SK-N-SH (cell line): ENCODE measurements at regions not wholly inside any gene's neighbourhood (a gene's known extent, or its start where the extent isn't known, plus 50 kb on each side); places are given as distances from the start of the nearest gene placed in this dataset.

Experiments
- CTCF ChIA-PET: fragments of 300-600, 350-600 bp; formaldehyde crosslinking; extraction: SDS; loops from one replicate; lab custom pipeline; 2021; lab: Yijun Ruan, JAX
- POLR2A ChIA-PET: fragments of 350-600 bp; sonication (Branson Sonifier 250); formaldehyde crosslinking; extraction: SDS; loops from one replicate; lab custom pipeline; 2020; ENCODE audit warnings: antibody characterized with exemption, inconsistent platforms; lab: Yijun Ruan, JAX
- DNase-seq: peaks from one replicate; pipeline ENCODE4 v3.0.0; 2012
- H2AFZ ChIP-seq: fragments of 200-600 bp; sonication (generic); 2 replicates; pipeline ENCODE4 v1.8.1; 2016; ENCODE audit warnings: antibody characterized with exemption, mild to moderate bottlenecking, low read depth
- H3F3A ChIP-seq: fragments of 200-600 bp; sonication (generic); replicated peaks from 2 replicates; pipeline ENCODE3; 2016; ENCODE audit warnings: antibody characterized with exemption, mild to moderate bottlenecking; ENCODE audit not compliant: insufficient read depth
- H3K27ac ChIP-seq, 2 experiments: fragments of 200-500 bp in 1 of 2; fragments of 200-600 bp in 1 of 2; sonication (Bioruptor generic) in 1 of 2; sonication (generic), shearing (Covaris generic) in 1 of 2; 2 replicates each; pipeline versions ENCODE4 v1.5.1 to v1.6.1; 2014 to 2016; ENCODE audit warnings: low read depth in 2 of 2, inconsistent platforms in 1 of 2, low read length in 1 of 2, mild to moderate bottlenecking in 1 of 2, mixed read lengths in 1 of 2
- H3K27me3 ChIP-seq: fragments of 200-600 bp; sonication (generic), shearing (Covaris generic); 2 replicates; pipeline ENCODE4 v1.6.1; 2016; ENCODE audit warnings: mixed run types; ENCODE audit not compliant: insufficient read depth
- H3K36me3 ChIP-seq, 2 experiments: fragments of 200-500 bp in 1 of 2; fragments of 200-600 bp in 1 of 2; sonication (Bioruptor generic) in 1 of 2; sonication (generic) in 1 of 2; replicated peaks in 1 of 2; 2 replicates each; pipeline versions ENCODE3 to v1.5.1; 2014 to 2016; ENCODE audit warnings: low read length in 1 of 2, mild to moderate bottlenecking in 1 of 2; ENCODE audit not compliant: insufficient read depth in 2 of 2, control insufficient read depth in 1 of 2
- H3K4me1 ChIP-seq, 2 experiments: fragments of 200-500 bp in 1 of 2; fragments of 200-600 bp in 1 of 2; sonication (Bioruptor generic) in 1 of 2; sonication (generic), shearing (Covaris generic) in 1 of 2; 2 replicates each; pipeline versions ENCODE4 v1.5.1 to v1.6.1; 2014 to 2016; ENCODE audit warnings: low read depth in 1 of 2, low read length in 1 of 2, mixed run types in 1 of 2; ENCODE audit not compliant: insufficient read depth in 2 of 2, control insufficient read depth in 1 of 2
- H3K4me2 ChIP-seq: fragments of 200-600 bp; sonication (generic), shearing (Covaris generic); 2 replicates; pipeline ENCODE4 v1.6.1; 2017; ENCODE audit warnings: mixed run types
- H3K4me3 ChIP-seq, 2 experiments: fragments of 200-500 bp in 1 of 2; fragments of 200-600 bp in 1 of 2; sonication (Bioruptor generic) in 1 of 2; sonication (generic), shearing (Covaris generic) in 1 of 2; 2 replicates each; pipeline versions ENCODE4 v1.5.1 to v1.8.1; 2014 to 2016; ENCODE audit warnings: low read depth in 2 of 2, inconsistent platforms in 1 of 2, low read length in 1 of 2, mild to moderate bottlenecking in 1 of 2, mixed read lengths in 1 of 2, moderate library complexity in 1 of 2
- H3K79me2 ChIP-seq: fragments of 200-600 bp; sonication (generic); 2 replicates; pipeline ENCODE4 v1.8.1; 2017; ENCODE audit warnings: mild to moderate bottlenecking; ENCODE audit not compliant: insufficient read depth
- H3K9ac ChIP-seq: fragments of 200-600 bp; sonication (generic); 2 replicates; pipeline ENCODE4 v1.6.1; 2017; ENCODE audit warnings: mixed run types
- H3K9me2 ChIP-seq: fragments of 200-600 bp; sonication (generic); 2 replicates; pipeline ENCODE4 v1.6.1; 2017; ENCODE audit warnings: mixed run types
- H3K9me3 ChIP-seq: fragments of 200-600 bp; sonication (generic); 2 replicates; pipeline ENCODE4 v1.6.1; 2017; ENCODE audit warnings: mixed run types, mild to moderate bottlenecking, moderate library complexity
- H4K20me1 ChIP-seq: fragments of 200-600 bp; sonication (generic); 2 replicates; pipeline ENCODE4 v1.6.1; 2017; ENCODE audit warnings: mild to moderate bottlenecking, mixed run types; ENCODE audit not compliant: insufficient read depth
- ELF1 ChIP-seq: IDR thresholded peaks from 2 replicates; pipeline ENCODE4 v1.4.0; 2012
- EP300 ChIP-seq, 2 experiments: IDR thresholded peaks; 2 replicates each; pipeline versions ENCODE4 v1.4.0 to v1.6.1; 2012; ENCODE audit warnings: borderline replicate concordance in 1 of 2, low read depth in 1 of 2, low read length in 1 of 2
- FOSL2 ChIP-seq: IDR thresholded peaks from 2 replicates; pipeline ENCODE4 v1.4.0; 2012; ENCODE audit warnings: low read depth, mild to moderate bottlenecking, moderate library complexity, borderline replicate concordance
- FOXJ3 ChIP-seq: sonication (generic); formaldehyde crosslinking; IDR thresholded peaks from 2 replicates; pipeline ENCODE4 v1.5.1; 2020; ENCODE audit warnings: mild to moderate bottlenecking, missing genetic modification reagents
- FOXM1 ChIP-seq: IDR thresholded peaks from 2 replicates; pipeline ENCODE4 v1.4.0; 2012; ENCODE audit warnings: low read depth, mild to moderate bottlenecking
- GABPA ChIP-seq: IDR thresholded peaks from 2 replicates; pipeline ENCODE4 v1.4.0; 2012; ENCODE audit warnings: low read depth, mild to moderate bottlenecking
- GATA2 ChIP-seq: sonication (generic); formaldehyde crosslinking; IDR thresholded peaks from 2 replicates; pipeline ENCODE4 v1.5.0; 2020; ENCODE audit warnings: mild to moderate bottlenecking, missing genetic modification reagents
- MAX ChIP-seq: IDR thresholded peaks from 2 replicates; pipeline ENCODE4 v1.4.0; 2012; ENCODE audit warnings: low read depth
- MEF2A ChIP-seq: IDR thresholded peaks from 2 replicates; pipeline ENCODE4 v1.4.0; 2012; ENCODE audit warnings: low read depth, borderline replicate concordance
- MXI1 ChIP-seq: IDR thresholded peaks from 2 replicates; pipeline ENCODE4 v1.6.1; 2012; ENCODE audit warnings: mild to moderate bottlenecking, low read depth, low read length, improper control_type of control experiment
- NRF1 ChIP-seq: IDR thresholded peaks from 2 replicates; pipeline ENCODE4 v1.6.1; 2012; ENCODE audit warnings: low read depth, mild to moderate bottlenecking, low read length
- RXRA ChIP-seq: IDR thresholded peaks from 2 replicates; pipeline ENCODE4 v1.4.0; 2012; ENCODE audit warnings: low read depth, mild to moderate bottlenecking, borderline replicate concordance
- SMC3 ChIP-seq: IDR thresholded peaks from 2 replicates; pipeline ENCODE4 v1.6.1; 2012; ENCODE audit warnings: low read depth, low read length, improper control_type of control experiment
- TAF1 ChIP-seq: IDR thresholded peaks from 2 replicates; pipeline ENCODE4 v1.6.1; 2012; ENCODE audit warnings: low read depth, mild to moderate bottlenecking, low read length, moderate library complexity, borderline replicate concordance
- USF1 ChIP-seq: IDR thresholded peaks from 2 replicates; pipeline ENCODE4 v1.4.0; 2012; ENCODE audit warnings: low read depth, borderline replicate concordance
- YY1 ChIP-seq: IDR thresholded peaks from 2 replicates; pipeline ENCODE4 v1.4.0; 2012; ENCODE audit warnings: low read depth, mild to moderate bottlenecking
- WGBS: methylation state at CpG from one replicate; pipeline ENCODE4 v1.1.6; 2017; ENCODE audit warnings: low lambda C conversion rate; 5-methylcytosine and 5-hydroxymethylcytosine counted together

GRCh38 chr2:163312713-163313112 is 423.1 kb downstream of the FIGN start:
- no peaks in the 10 kb centered on the region for H3K9me2 ChIP-seq
- no peaks in the 10 kb centered on the region for H3K36me3 ChIP-seq
- CTCF ChIA-PET, result no interaction called here
- H2AFZ ChIP-seq, result no peak overlapping the region
- WGBS, result 28% methylated on average over 1 of the region's 1 CpG
- H3F3A ChIP-seq, result no peaks in the 10 kb centered on the region
- no peaks in the 10 kb centered on the region for H3K27me3 ChIP-seq
- H4K20me1 ChIP-seq, result no peaks in the 10 kb centered on the region
- no peaks in the 10 kb centered on the region for H3K4me1 ChIP-seq
- no peak for TF ChIP-seq TAF1
- TF ChIP-seq NRF1, result no peak
- no peak for TF ChIP-seq FOSL2
- no peak for TF ChIP-seq GATA2 (CRISPR knock-in tag)
- no peak overlapping the region for H3K9ac ChIP-seq
- H3K4me2 ChIP-seq, result no peak overlapping the region
- DNase-seq, result no peak
- no peak overlapping the region for H3K4me3 ChIP-seq
- POLR2A ChIA-PET, result no interaction called here
- no peak overlapping the region for H3K27ac ChIP-seq
- H3K79me2 ChIP-seq, result no peaks in the 10 kb centered on the region
- no peaks in the 10 kb centered on the region for H3K9me3 ChIP-seq

GRCh38 chr2:163306647-163307046 is 429.2 kb downstream of the FIGN start:
- 29% methylated on average over 3 of the region's 4 CpGs for WGBS
- CTCF ChIA-PET, result interaction anchor here (0.9 kb wide), 1 partner anchor 1174 kb away, joined by 3 read pairs; no protein-coding TSS in a partner anchor

More at GRCh38 chr2:163306647-163307046, 429.2 kb downstream of the FIGN start:
- Histone ChIP-seq H3K36me3 (no peaks in the 10 kb centered on the region), H3K27ac (no peak overlapping the region), H3K9ac (no peak overlapping the region), H3K9me3 (no peaks in the 10 kb centered on the region), H4K20me1 (no peaks in the 10 kb centered on the region), H3K79me2 (no peaks in the 10 kb centered on the region), H3K4me3 (no peak overlapping the region), H3K9me2 (no peaks in the 10 kb centered on the region), H3K4me2 (no peak overlapping the region), H3K27me3 (no peaks in the 10 kb centered on the region), H3F3A (no peaks in the 10 kb centered on the region), H2AFZ (no peak overlapping the region), H3K4me1 (no peaks in the 10 kb centered on the region)
- TF ChIP-seq FOSL2 (no peak), EP300 (IDR thresholded peaks at IDR 0.05; ENCODE audit: borderline replicate concordance in 1 of 2, low read depth in 1 of 2, low read length in 1 of 2) (no peak), USF1 (no peak), FOXM1 (no peak), SMC3 (no peak), FOXJ3 (CRISPR knock-in tag) (no peak), MEF2A (no peak), ELF1 (no peak), YY1 (no peak), RXRA (no peak), GABPA (no peak), GATA2 (CRISPR knock-in tag) (no peak), MAX (no peak), NRF1 (no peak), MXI1 (no peak)
- POLR2A ChIA-PET, result no interaction called here
- no peak for DNase-seq
